HG02943 (cell line): ENCODE measurements at regions not wholly inside any gene's neighbourhood (a gene's known extent, or its start where the extent isn't known, plus 50 kb on each side); places are given as distances from the start of the nearest gene placed in this dataset.
"Not testable (repeated sequence)": the region's sequence is repeated elsewhere in the genome, so short reads cannot be mapped to it uniquely, and the experiment has no call there.

Experiments
- ATAC-seq: cut with Tn5 transposase; IDR thresholded peaks from one replicate; pipeline ENCODE4 v1.9.1; 2021; ENCODE audit warnings: mild to moderate bottlenecking, low read depth, moderate library complexity; ENCODE audit not compliant: unreplicated experiment

- no peak for ATAC-seq
Observed at GRCh38 chr7:138214926-138215325, 138.7 kb downstream of the AKR1D1 start.

- ATAC-seq = not testable (repeated sequence)
Observed at GRCh38 chr7:138220321-138220720, 144.1 kb downstream of the AKR1D1 start.

GRCh38 chr7:138221388-138221787 is 145.1 kb downstream of the AKR1D1 start:
- ATAC-seq = not testable (repeated sequence)

- ATAC-seq = no peak
Observed at GRCh38 chr7:138223402-138223879, 147.2 kb downstream of the AKR1D1 start.

GRCh38 chr7:138226001-138226476 is 149.8 kb downstream of the AKR1D1 start:
- no peak for ATAC-seq

GRCh38 chr7:138226745-138227279 is 150.6 kb downstream of the AKR1D1 start:
- no peak for ATAC-seq

- no peak for ATAC-seq
Observed at GRCh38 chr7:138228119-138228518, 151.9 kb downstream of the AKR1D1 start.

GRCh38 chr7:138228769-138229168 is 152.5 kb downstream of the AKR1D1 start:
- no peak for ATAC-seq

GRCh38 chr7:138233189-138233588 is 156.9 kb downstream of the AKR1D1 start:
- ATAC-seq = no peak

GRCh38 chr7:138235207-138235606 is 158.9 kb downstream of the AKR1D1 start:
- no peak for ATAC-seq

GRCh38 chr7:138237995-138238394 is 161.7 kb downstream of the AKR1D1 start:
- no peak for ATAC-seq

GRCh38 chr7:138238734-138239659 is 162.7 kb downstream of the AKR1D1 start:
- no peak for ATAC-seq

- no peak for ATAC-seq
Observed at GRCh38 chr7:138243430-138243829, 167.2 kb downstream of the AKR1D1 start.

GRCh38 chr7:138243836-138244235 is 167.6 kb downstream of the AKR1D1 start:
- ATAC-seq = no peak

GRCh38 chr7:138244606-138245005 is 168.3 kb downstream of the AKR1D1 start:
- no peak for ATAC-seq

- no peak for ATAC-seq
Observed at GRCh38 chr7:138245216-138245615, 169.0 kb downstream of the AKR1D1 start.

GRCh38 chr7:138245682-138246081 is 169.4 kb downstream of the AKR1D1 start:
- no peak for ATAC-seq

GRCh38 chr7:138246428-138246827 is 170.2 kb downstream of the AKR1D1 start:
- ATAC-seq = no peak

- no peak for ATAC-seq
Observed at GRCh38 chr7:138247081-138247480, 170.8 kb downstream of the AKR1D1 start.

- no peak for ATAC-seq
Observed at GRCh38 chr7:138247568-138248333, 171.5 kb downstream of the AKR1D1 start.

- ATAC-seq = no peak
Observed at GRCh38 chr7:138248609-138249008, 172.3 kb downstream of the AKR1D1 start.
